ENCODE measurements at regions not wholly inside any gene's neighbourhood (a gene's known extent, or its start where the extent isn't known, plus 50 kb on each side); places are given as distances from the start of the nearest gene placed in this dataset.

- TF ChIP-seq, protein P1, sequence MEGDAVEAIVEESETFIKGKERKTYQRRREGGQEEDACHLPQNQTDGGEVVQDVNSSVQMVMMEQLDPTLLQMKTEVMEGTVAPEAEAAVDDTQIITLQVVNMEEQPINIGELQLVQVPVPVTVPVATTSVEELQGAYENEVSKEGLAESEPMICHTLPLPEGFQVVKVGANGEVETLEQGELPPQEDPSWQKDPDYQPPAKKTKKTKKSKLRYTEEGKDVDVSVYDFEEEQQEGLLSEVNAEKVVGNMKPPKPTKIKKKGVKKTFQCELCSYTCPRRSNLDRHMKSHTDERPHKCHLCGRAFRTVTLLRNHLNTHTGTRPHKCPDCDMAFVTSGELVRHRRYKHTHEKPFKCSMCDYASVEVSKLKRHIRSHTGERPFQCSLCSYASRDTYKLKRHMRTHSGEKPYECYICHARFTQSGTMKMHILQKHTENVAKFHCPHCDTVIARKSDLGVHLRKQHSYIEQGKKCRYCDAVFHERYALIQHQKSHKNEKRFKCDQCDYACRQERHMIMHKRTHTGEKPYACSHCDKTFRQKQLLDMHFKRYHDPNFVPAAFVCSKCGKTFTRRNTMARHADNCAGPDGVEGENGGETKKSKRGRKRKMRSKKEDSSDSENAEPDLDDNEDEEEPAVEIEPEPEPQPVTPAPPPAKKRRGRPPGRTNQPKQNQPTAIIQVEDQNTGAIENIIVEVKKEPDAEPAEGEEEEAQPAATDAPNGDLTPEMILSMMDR (conservative IDR thresholded peaks at IDR 0.05 in 1 of 2, IDR thresholded peaks at IDR 0.05 in 1 of 2; ENCODE audit: extremely low read depth in 1 of 2, insufficient read depth in 1 of 2, low read depth in 1 of 2, low read length in 2 of 2): no peak
- no peak for TF ChIP-seq EZH2 (IDR thresholded peaks at IDR 0.05; ENCODE audit: borderline replicate concordance, low read length)
Measured at GRCh38 chr12:74483057-74483456, 54.6 kb upstream of the ATXN7L3B start.
